Spleen (tissue), 7 donors: ENCODE measurements at regions not wholly inside any gene's neighbourhood (a gene's known extent, or its start where the extent isn't known, plus 50 kb on each side); places are given as distances from the start of the nearest gene placed in this dataset.

Experiments
- CTCF ChIP-seq, 11 experiments: fragments of 200-600 bp in 7 of 11; fragments of 450-650 bp in 4 of 11; sonication (generic) in 4 of 11; IDR thresholded peaks in 8 of 11; conservative IDR thresholded peaks in 3 of 11; 1 replicate in 7 of 11; 2 replicates in 4 of 11; pipeline versions ENCODE4 v1.4.0 to v1.8.0; 2016 to 2021; ENCODE audit warnings: antibody characterized with exemption in 11 of 11, inconsistent platforms in 4 of 11, mild to moderate bottlenecking in 1 of 11
- POLR2A ChIP-seq, 3 donors: fragments of 450-650 bp; IDR thresholded peaks; one replicate each; pipeline ENCODE4 v1.5.1; 2017; ENCODE audit warnings: antibody characterized with exemption in 3 of 3, mild to moderate bottlenecking in 1 of 3
- donor health status: DM: no; HTN: no; CAD: no; lungs with moderate emphysema.
- donor health status: DM: no; HTN: no; CAD: no.
- donor health status: DM: no; HTN: no; CAD: no.

GRCh38 chr9:103680581-103680980 is 413.5 kb upstream of the SMC2 start:
- TF ChIP-seq CTCF (IDR thresholded peaks at IDR 0.05 in 8 of 11, conservative IDR thresholded peaks at IDR 0.05 in 3 of 11) = no peak
- TF ChIP-seq POLR2A (IDR thresholded peaks at IDR 0.05) = no peak
